ENCODE measurements at regions not wholly inside any gene's neighbourhood (a gene's known extent, or its start where the extent isn't known, plus 50 kb on each side); places are given as distances from the start of the nearest gene placed in this dataset.
A peak's percentile ranks its signal among the peaks of the same experiment; 100 is the strongest.

- H3K4me1 Mint-ChIP-seq: peaks cover 9% of the 10 kb centered on the region; the same call in 1 of the 2 replicates
- ChIA-PET CTCF (no interaction called here), POLR2A (no interaction called here)
- ATAC-seq (no peak), DNase-seq (ENCODE audit: low spot score) (no peak)
- H3K4me3 Mint-ChIP-seq: no peak overlapping the region
- H3K36me3 Mint-ChIP-seq: peaks cover 6% of the 10 kb centered on the region; the same call in 1 of the 2 replicates
- no peaks in the 10 kb centered on the region for H3K27me3 Mint-ChIP-seq (ENCODE audit: low read depth)
- H3K27ac Mint-ChIP-seq: no peak overlapping the region
- TF ChIP-seq MXD4 (CRISPR knock-in tag; IDR thresholded peaks at IDR 0.05; ENCODE audit: borderline replicate concordance) (no peak), EMX1 (CRISPR knock-in tag; IDR thresholded peaks at IDR 0.05) (no peak), IRF2 (CRISPR knock-in tag; IDR thresholded peaks at IDR 0.05; ENCODE audit: borderline replicate concordance, low read depth) (no peak), NFATC4 (CRISPR knock-in tag; IDR thresholded peaks at IDR 0.05) (no peak), CDX4 (CRISPR knock-in tag; IDR thresholded peaks at IDR 0.05; ENCODE audit: borderline replicate concordance) (no peak), ZNF532 (CRISPR knock-in tag; IDR thresholded peaks at IDR 0.05; ENCODE audit: borderline replicate concordance) (no peak), SMAD4 (CRISPR knock-in tag; IDR thresholded peaks at IDR 0.05) (no peak), STAT6 (CRISPR knock-in tag; conservative IDR thresholded peaks at IDR 0.05; ENCODE audit: low read depth) (no peak)
- H3K9me3 Mint-ChIP-seq: peaks cover 7% of the 10 kb centered on the region
These were observed 63.9 kb upstream of the ARHGEF7 start for GRCh38 chr13:111051041-111051725.

- H3K27ac Mint-ChIP-seq: no peak overlapping the region
These were observed 64.6 kb upstream of the ARHGEF7 start for GRCh38 chr13:111050539-111050879.

More at GRCh38 chr13:111050539-111050879, 64.6 kb upstream of the ARHGEF7 start:
- DNase-seq (ENCODE audit: low spot score): no peak
- Mint-ChIP-seq H3K27me3 (ENCODE audit: low read depth) (0 out of 2 replicates have a peak, but pooled peaks cover under 1% of the 10 kb centered on the region), H3K4me3 (no peak overlapping the region), H3K9me3 (peaks cover 11% of the 10 kb centered on the region), H3K36me3 (peaks cover 10% of the 10 kb centered on the region), H3K4me1 (peaks cover 9% of the 10 kb centered on the region; the same call in 1 of the 2 replicates)
- CTCF ChIA-PET: no interaction called here
- no peak for ATAC-seq
- POLR2A ChIA-PET: no interaction called here
- peak; percentile 20; the same call in 1 of the 2 replicates for TF ChIP-seq CTCF (IDR thresholded peaks at IDR 0.05)
- TF ChIP-seq ZNF219 (CRISPR knock-in tag; IDR thresholded peaks at IDR 0.05; ENCODE audit: borderline replicate concordance): no peak
